Heart left ventricle (tissue), 13 donors: ENCODE measurements at regions not wholly inside any gene's neighbourhood (a gene's known extent, or its start where the extent isn't known, plus 50 kb on each side); places are given as distances from the start of the nearest gene placed in this dataset.

ENCODE experiments used
- CTCF ChIP-seq, 12 donors: fragments of 200-600 bp; sonication (generic) in 4 of 12; IDR thresholded peaks; one replicate each; pipeline versions ENCODE4 v1.5.0 to v1.8.0; 2018 to 2022; ENCODE audit warnings: antibody characterized with exemption in 12 of 12, mild to moderate bottlenecking in 5 of 12
- POLR2A ChIP-seq, 2 donors: fragments of 450-650 bp; IDR thresholded peaks; one replicate each; pipeline ENCODE4 v1.6.1; 2017; ENCODE audit warnings: antibody characterized with exemption in 2 of 2, mild to moderate bottlenecking in 2 of 2, moderate library complexity in 2 of 2
- donor health status: ischemic (EF 13 %, LVEDD 7.1; RV severe dilation, severe dysfunction).
- donor health status: DM: no; HTN: yes; CAD: no.
- donor health status: DM: no; HTN: no; CAD: no.
- donor health status: ischemic (EF 25% LVEDD 6.9; RV normal size, moderate dysfunction).
- donor health status: ischemic (EF 25% LVEDD 5.7; RV mildly dilated, moderate dysfunction).
- donor health status: ischemic (EF 35%, LVEDD 5.7; RV mildly dilated, moderate dysfunction).
- donor health status: nonischemic (EF 11% LVEDD 7.7; RV severe dilation, severe dysfunction).
- donor health status: DM: yes; HTN: yes; CAD: no.
- donor health status: PGD.
- donor health status: ischemic (EF 29% LVEDD 5.4; RV normal size, mild dysfunction).
- donor health status: nonischemic (EF 23%, LVEDD 6.1; RV moderate dilation, normal function).

- TF ChIP-seq CTCF (IDR thresholded peaks at IDR 0.05) (no peak), POLR2A (IDR thresholded peaks at IDR 0.05) (no peak)
Measured at GRCh38 chr11:129728581-129728980, 87.1 kb upstream of the TMEM45B start.
